Esophagus muscularis mucosa (tissue), 4 donors: ENCODE measurements at regions not wholly inside any gene's neighbourhood (a gene's known extent, or its start where the extent isn't known, plus 50 kb on each side); places are given as distances from the start of the nearest gene placed in this dataset.

Experiments
- CTCF ChIP-seq, 3 experiments: fragments of 200-600 bp in 2 of 3; fragments of 450-650 bp in 1 of 3; sonication (generic) in 2 of 3; IDR thresholded peaks; one replicate each; pipeline ENCODE4 v1.5.1; 2017 to 2019; ENCODE audit warnings: antibody characterized with exemption in 3 of 3, mild to moderate bottlenecking in 2 of 3, moderate library complexity in 1 of 3
- EP300 ChIP-seq: sonication (generic); formaldehyde crosslinking; IDR thresholded peaks from one replicate; pipeline ENCODE4 v1.6.1; 2017; ENCODE audit warnings: antibody characterized with exemption
- POLR2A ChIP-seq: fragments of 450-650 bp; IDR thresholded peaks from one replicate; pipeline ENCODE4 v1.6.1; 2017; ENCODE audit warnings: antibody characterized with exemption, moderate library complexity, mild to moderate bottlenecking, low read depth

DNA sequence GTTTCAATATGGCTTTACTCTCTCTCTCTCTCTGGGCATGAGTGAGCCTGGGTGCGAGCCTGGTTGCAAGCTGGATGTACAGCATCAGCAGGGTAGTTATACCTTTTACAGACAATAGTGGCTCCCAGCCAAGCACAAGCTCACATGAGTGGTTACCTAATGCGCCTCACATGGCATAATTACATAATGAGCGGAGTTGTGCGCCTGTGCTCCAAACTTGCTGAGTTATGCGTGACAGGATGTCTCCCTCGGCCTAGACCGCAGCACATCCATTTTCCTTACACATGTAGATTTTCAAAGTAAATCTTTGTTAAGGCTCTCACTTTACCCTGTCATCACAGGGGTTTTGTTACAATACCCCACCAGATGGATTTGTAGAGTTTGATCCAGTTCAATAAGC, 233.5 kb upstream of the WWC1 start:
- TF ChIP-seq EP300 (no peak), CTCF (IDR thresholded peaks at IDR 0.05) (no peak), POLR2A (no peak)
